ENCODE measurements at regions not wholly inside any gene's neighbourhood (a gene's known extent, or its start where the extent isn't known, plus 50 kb on each side); places are given as distances from the start of the nearest gene placed in this dataset.

DNA sequence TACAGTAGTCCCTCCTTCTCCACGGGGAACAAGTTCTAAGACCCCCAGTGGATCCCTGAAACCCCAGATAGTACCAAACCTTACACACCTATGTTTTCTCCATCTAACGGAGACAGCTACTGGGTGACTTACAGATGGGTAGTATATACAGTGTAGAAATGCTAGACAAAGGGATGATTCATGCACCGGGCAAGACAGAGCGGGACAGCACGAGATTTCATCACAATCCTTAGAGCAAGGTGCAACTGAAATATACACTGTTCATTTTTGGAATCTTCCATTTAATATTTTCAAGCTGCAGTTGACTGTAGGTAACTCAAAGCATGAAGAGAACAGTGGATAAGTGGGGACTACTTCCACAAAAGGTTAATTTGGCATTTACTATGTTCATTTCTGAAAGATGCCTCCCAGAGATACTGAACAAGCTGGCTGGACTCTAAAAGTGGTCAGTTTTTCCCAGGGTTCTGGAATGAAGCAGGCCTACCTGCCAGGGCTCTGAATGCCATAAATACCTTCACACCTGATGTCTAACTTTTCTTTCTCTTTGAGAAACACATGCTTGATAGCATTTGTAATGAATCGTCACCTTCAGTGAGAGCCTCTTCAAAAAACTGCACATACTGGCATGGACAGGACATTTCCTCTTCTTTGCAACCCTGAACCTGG, 127.7 kb upstream of the FOXN3 start:
- DNase-seq = no peak
- Histone ChIP-seq H3K36me3 (peaks cover 0 to 10% (median 0%) of the 10 kb centered on the region in 9 donors), H3K27ac (no peak overlapping the region), H3K9me3 (no peaks in the 10 kb centered on the region), H3K4me1 (peaks cover 0 to 15% (median 2%) of the 10 kb centered on the region in 12 donors), H3K4me3 (no peak overlapping the region), H3K27me3 (no peaks in the 10 kb centered on the region)
- TF ChIP-seq CTCF (IDR thresholded peaks at IDR 0.05) = no peak
- no peak for TF ChIP-seq POLR2A (IDR thresholded peaks at IDR 0.05)
- ATAC-seq = no peak
- 91 to 95% (median 92%) methylated on average over 6 of the region's 6 CpGs for WGBS, 4 donors
- intact Hi-C loops (cut with DNase I) = no loop called here

- Histone ChIP-seq H3K4me3 (no peak overlapping the region), H3K9me3 (no peaks in the 10 kb centered on the region), H3K36me3 (peaks cover 0 to 6% (median 0%) of the 10 kb centered on the region in 9 donors), H3K4me1 (peaks cover 0 to 17% (median 2%) of the 10 kb centered on the region in 12 donors), H3K27ac (peak overlapping the region in 1 of 12 donors; percentile 3), H3K27me3 (no peaks in the 10 kb centered on the region)
- TF ChIP-seq POLR2A (IDR thresholded peaks at IDR 0.05) (no peak), CTCF (IDR thresholded peaks at IDR 0.05) (no peak)
- DNase-seq = no peak
- peak in 1 of 4 donors; percentile 62 for ATAC-seq
- intact Hi-C loops (cut with DNase I) = no loop called here
- WGBS, 4 donors = 28 to 43% (median 35%) methylated on average over 7 of the region's 7 CpGs
Measured at GRCh38 chr14:89543425-89543790, 126.4 kb upstream of the FOXN3 start.

- peak overlapping the region in 1 of 12 donors; percentile 3 for H3K27ac ChIP-seq
- ATAC-seq (peak in 2 of 4 donors; percentile 3 to 75), DNase-seq (no peak)
- TF ChIP-seq CTCF (IDR thresholded peaks at IDR 0.05) (no peak), POLR2A (IDR thresholded peaks at IDR 0.05) (no peak)
- H3K9me3 ChIP-seq = no peaks in the 10 kb centered on the region
- H3K4me1 ChIP-seq = peaks cover 0 to 17% (median 2%) of the 10 kb centered on the region in 12 donors
- 50 to 63% (median 61%) methylated on average over 4 of the region's 4 CpGs for WGBS, 4 donors
- H3K27me3 ChIP-seq = no peaks in the 10 kb centered on the region
- peaks cover 0 to 5% (median 0%) of the 10 kb centered on the region in 9 donors for H3K36me3 ChIP-seq
- H3K4me3 ChIP-seq = no peak overlapping the region
- intact Hi-C loops (cut with DNase I) = no loop called here
Measured at GRCh38 chr14:89542786-89543424, 125.9 kb upstream of the FOXN3 start.

DNA sequence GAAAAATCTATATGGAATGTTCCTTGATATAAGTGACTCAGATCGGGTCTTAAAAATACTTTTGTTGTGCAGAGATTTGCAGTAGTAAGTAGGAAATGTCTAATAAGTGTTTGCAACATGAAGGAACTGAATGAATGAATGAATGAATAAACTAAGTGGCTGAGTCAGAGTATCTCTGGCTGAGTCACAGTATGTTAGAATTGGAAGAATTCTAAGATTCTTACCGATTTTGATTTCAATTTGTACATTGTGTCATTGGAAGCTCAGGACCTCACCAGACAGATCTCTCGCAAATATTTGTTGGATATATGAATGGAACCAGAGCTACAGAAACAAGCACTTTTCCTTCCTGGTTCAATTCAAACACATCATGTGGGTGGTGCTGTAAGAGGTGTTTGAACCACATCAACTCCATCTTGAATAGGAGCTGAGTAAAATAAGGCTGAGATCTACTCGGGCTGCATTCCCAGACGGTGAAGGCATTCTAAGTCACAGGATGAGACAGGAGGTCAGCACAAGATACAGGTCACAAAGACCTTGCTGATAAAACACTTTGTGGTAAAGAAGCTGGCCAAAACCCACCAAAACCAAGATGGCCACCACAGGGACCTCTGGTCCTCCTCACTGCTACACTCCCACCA, 123.9 kb upstream of the FOXN3 start:
- no peak for TF ChIP-seq POLR2A (IDR thresholded peaks at IDR 0.05)
- H3K27me3 ChIP-seq = no peaks in the 10 kb centered on the region
- no peak for ATAC-seq
- intact Hi-C loops (cut with DNase I) = no loop called here
- H3K4me3 ChIP-seq = no peak overlapping the region
- H3K4me1 ChIP-seq = peaks cover 0 to 17% (median 3%) of the 10 kb centered on the region in 12 donors
- H3K36me3 ChIP-seq = no peaks in the 10 kb centered on the region
- no peak overlapping the region for H3K27ac ChIP-seq
- no peaks in the 10 kb centered on the region for H3K9me3 ChIP-seq
- 85 to 89% (median 89%) methylated on average over 5 of the region's 5 CpGs for WGBS, 4 donors
- no peak for DNase-seq

All from heart left ventricle (tissue), 16 donors.